ENCODE measurements at regions not wholly inside any gene's neighbourhood (a gene's known extent, or its start where the extent isn't known, plus 50 kb on each side); places are given as distances from the start of the nearest gene placed in this dataset.
A peak's percentile ranks its signal among the peaks of the same experiment; 100 is the strongest.

DNA sequence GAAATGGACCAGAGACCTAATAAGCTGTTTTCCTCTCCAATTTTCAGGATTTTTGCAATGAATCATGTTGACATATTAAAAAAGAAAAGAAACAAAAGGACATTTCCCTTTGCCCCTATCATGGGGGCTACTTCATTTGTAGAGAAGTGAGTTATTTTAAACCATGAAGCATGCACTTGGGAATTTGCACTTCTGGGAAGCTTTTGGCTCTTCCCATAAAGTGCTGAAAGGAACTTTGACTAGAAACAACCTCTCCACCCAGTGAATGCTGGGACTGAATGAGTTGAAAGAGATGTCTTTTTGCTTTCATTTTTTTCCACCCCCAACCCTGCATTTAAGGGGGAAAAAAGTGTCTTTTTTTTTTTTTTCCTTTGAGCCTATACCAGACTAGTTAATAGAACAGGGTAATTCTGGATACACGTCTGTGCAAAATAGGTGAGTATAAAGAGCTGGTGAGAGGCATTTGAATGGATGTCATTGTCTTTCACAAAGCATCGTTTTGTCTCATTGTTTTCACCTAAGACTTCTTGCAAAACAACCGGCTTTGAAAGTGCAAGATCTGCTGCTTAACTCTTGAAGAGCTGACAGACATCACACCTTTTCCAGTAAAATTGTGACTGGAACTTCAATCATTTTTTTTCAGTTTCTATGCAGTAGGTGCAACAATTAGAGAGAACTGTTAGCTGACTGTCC is 138.7 kb upstream of the BACH2 start:
- DNase-seq (ENCODE audit: low read depth, low spot score): no peak

- DNase-seq (ENCODE audit: low read depth, low spot score): no peak
These were observed 137.5 kb upstream of the BACH2 start for GRCh38 chr6:90434094-90434493.

DNA sequence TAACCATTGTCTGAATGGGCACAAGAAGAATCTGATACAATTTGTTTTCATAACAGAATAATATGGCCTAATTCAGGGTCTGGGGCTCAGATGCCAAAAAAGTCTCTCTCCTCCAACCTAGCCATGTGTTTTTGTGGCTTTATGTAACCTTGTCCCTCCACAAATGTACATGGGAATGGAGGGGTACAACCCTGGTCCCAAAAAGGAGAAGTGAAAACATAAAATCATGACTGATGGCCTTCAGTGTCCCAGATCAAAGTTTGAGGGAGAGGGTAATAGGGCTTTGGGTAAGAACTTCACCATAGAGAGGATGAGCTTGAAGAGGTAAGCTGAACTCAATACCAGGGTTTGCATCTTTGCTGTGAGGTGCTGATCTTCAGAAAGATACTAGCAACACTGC is 136.3 kb upstream of the BACH2 start:
- DNase-seq (ENCODE audit: low read depth, low spot score): no peak

- DNase-seq (ENCODE audit: low read depth, low spot score): no peak
These were observed 135.6 kb upstream of the BACH2 start for GRCh38 chr6:90432041-90432775.

DNA sequence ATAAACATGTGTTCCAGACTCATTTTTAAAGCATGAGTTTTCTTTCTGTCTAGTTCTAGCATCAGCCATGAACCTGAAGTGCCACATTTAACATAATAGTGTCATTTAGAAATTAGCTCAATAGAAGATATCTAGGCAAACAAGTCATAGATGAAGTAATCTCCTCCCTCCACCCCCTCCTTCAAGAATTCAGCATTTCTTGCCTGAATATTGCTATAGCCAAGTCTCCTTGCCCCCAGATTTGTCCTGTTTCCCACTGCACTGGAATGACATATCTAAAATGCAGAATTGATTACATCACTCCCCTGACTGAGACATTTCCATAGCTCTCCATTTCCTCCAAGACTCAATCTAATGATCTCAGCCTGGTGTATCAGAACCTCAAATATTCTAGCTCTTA is 134.9 kb upstream of the BACH2 start:
- no peak for DNase-seq (ENCODE audit: low read depth, low spot score)

- DNase-seq (ENCODE audit: low read depth, low spot score): no peak
These were observed 133.1 kb upstream of the BACH2 start for GRCh38 chr6:90429713-90430112.

- DNase-seq (ENCODE audit: low read depth, low spot score): no peak
These were observed 131.9 kb upstream of the BACH2 start for GRCh38 chr6:90428514-90428913.

DNA sequence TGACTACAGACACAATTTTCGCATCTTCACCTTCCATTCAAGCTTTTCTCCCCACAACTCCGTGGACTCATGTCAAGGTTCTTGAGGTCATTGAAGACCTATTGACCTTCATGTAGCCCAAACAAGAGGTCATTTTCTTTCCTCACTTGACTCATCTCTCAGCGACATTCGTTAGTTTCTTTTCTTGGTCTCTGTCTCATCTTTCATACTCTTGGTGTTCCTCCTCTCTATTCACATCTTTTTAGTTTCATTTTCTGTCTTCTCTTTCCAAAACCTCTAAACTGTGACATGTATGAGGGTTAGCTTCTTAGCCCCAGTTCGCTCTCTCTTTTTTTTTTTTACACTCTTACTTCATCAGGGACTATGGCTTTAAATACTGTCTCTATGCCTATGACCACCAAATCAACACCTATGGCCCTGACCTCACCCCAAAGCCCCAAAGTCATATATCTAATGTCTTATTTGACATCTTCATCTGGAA is 128.6 kb upstream of the BACH2 start:
- no peak for DNase-seq (ENCODE audit: low read depth, low spot score)

GRCh38 chr6:90424580-90424979 is 127.9 kb upstream of the BACH2 start:
- no peak for DNase-seq (ENCODE audit: low read depth, low spot score)

DNA sequence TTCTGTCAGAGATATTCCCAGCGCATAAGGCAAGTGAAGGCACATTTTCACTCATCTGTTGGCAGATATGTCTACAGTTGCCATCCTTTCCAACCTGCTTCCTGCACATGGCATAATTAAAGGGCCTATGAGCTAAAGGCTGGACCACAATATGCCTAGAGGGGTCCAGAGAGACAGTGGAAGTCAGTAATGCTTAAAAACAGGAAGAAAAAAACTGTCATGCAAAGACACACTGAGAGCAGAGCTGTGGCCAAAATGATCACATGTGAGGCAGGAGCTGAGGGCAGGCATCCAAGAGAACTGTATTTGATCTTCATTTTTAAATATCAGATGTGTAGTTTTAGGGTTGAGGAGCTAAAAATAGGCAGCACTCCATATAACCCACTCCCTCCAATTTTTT is 125.0 kb upstream of the BACH2 start:
- no peak for DNase-seq (ENCODE audit: low read depth, low spot score)

GRCh38 chr6:90420500-90420899 is 123.9 kb upstream of the BACH2 start:
- DNase-seq (ENCODE audit: low read depth, low spot score): no peak

- no peak for DNase-seq (ENCODE audit: low read depth, low spot score)
These were observed 120.7 kb upstream of the BACH2 start for GRCh38 chr6:90417385-90417784.

DNA sequence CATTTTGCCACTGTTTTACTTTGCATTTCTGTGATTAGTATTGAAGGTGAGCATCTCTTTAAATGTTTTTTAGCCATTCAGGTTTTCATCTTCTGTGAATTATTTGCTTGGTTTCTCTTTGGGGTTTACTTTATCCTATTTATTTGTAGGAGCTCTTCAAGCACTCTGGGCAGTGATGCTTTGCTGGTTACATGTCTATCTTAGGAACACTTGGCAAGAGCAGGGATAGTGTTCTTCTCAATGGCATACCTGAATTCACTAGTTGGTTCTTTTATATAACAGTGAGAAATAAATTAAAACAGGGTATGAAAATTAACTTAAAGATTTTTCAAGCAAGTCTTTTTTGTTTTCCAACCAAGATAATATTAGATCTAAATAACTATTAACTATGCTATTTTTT is 119.7 kb upstream of the BACH2 start:
- DNase-seq (ENCODE audit: low read depth, low spot score): no peak

- no peak for DNase-seq (ENCODE audit: low read depth, low spot score)
These were observed 118.5 kb upstream of the BACH2 start for GRCh38 chr6:90415178-90415577.

DNA sequence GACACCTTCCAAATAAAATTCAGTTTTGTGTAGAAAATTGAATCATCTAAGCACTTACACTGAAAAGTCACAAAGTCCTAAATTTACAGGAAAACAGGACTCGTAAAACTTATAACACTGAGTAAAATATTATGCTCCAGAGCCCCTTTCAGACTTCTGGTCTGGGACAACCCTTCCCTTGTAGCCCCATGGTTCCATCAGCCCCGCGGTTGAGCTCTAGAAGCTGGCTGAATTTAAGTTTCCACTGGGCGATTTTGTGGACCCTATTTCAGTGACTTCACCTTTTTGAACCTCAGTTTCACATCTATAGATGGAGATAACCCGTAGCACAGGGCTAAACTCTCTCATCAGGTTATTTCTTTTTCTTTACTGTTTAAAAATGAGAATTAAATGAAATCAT is 117.7 kb upstream of the BACH2 start:
- no peak for DNase-seq (ENCODE audit: low read depth, low spot score)

- peak; percentile 50 for DNase-seq (ENCODE audit: low read depth, low spot score)
These were observed 117.2 kb upstream of the BACH2 start for GRCh38 chr6:90413867-90414266.

GRCh38 chr6:90413396-90413795 is 116.8 kb upstream of the BACH2 start:
- no peak for DNase-seq (ENCODE audit: low read depth, low spot score)

DNA sequence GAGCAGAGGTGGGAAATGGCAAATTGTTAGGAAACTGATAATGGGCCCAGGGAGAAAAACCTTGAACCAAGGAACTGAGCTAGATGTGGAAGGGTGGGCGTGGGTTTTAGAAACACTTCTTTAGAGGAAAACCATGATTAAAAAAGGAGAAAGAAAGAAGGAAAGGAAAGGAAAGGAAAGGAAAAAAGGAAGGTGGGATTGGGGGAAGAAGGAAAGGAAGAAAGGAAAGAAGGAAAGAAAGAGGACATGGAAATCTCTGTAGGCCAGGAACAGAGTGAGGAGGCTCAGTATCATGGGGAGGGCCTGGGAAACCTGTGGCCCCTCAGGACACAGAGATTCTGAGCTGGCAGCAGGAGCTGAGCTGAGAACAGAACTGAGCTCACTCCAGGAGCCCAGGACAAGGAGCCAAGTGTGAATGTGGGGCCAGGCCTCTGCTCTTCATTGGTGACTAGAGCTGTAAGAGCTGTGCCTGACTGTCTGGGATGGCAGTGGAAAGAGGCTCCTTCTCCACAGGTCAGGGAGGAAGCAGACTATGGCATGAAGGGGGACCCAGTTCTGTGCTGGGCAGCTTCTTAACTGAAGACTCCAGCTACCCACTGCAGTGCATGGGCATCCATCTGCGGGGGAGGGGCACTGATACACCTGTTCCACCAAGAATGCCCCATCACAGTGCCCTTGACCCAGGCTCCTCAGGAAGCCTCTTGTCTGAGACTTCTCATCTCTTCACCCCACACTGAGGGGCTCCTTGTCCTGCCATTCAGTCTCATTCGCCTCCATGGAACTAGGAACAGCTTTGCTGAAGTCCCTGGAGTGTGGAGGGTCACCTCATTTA is 116.1 kb upstream of the BACH2 start:
- DNase-seq (ENCODE audit: low read depth, low spot score): no peak

- DNase-seq (ENCODE audit: low read depth, low spot score): peak; percentile 38
These were observed 114.7 kb upstream of the BACH2 start for GRCh38 chr6:90411292-90411781.

DNA sequence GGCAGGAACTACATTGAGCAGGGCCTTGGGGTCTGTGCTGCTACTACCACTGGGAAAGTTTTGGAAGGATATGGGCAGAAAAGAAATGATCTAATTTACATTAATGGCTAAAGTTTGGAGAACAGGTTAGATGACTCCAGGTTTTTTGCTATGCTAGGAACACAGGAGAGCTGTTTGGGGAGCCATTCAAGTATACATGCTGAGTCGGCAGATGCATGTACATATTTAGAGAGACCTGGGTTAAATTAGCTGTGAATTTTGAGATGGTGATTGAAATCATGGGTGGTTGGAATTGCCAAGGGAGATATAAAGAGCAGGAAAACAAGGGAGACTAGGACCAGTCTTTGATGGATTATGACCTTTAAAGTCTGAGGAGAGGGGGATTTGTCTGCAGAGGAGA is 113.1 kb upstream of the BACH2 start:
- DNase-seq (ENCODE audit: low read depth, low spot score): no peak

GRCh38 chr6:90406957-90407356 is 110.3 kb upstream of the BACH2 start:
- no peak for DNase-seq (ENCODE audit: low read depth, low spot score)

DNA sequence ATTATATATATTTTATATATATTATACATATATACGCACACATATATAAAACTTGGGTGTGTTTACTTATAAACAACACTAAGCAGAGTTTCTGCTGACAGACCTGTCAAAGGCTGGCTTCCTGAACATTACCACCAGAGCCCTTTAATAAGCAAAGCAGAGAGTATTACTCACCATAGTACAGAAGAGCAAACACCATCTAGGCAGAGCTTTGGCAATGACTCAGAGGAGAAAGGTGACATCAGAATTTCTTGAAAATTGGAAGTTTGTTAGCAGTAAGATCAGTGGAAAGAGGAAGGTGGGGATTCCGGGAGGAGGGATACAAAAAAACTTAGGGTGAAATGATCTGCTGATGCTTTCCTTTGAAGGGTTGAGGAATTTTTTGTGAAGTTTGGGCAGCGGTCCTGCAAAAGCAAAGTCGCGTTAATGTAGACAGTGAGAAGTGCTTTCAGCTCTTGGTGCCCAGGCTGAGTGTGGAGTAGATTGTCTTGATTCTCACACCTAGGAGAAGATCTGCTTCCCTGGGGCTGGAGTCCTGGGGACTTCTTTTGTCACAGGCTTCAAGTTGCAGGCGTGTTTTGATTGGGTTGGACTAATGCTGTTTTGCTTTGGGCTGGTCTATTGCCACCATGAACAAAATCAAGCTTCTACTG is 109.6 kb upstream of the BACH2 start:
- DNase-seq (ENCODE audit: low read depth, low spot score): no peak

Data from activated CD4-positive, CD25-positive, alpha-beta regulatory T cell treated with anti-CD3 and anti-CD28 coated beads, Interleukin-2, amount 50 U/mL, for 16 hours (primary cell).